ENCODE measurements at regions not wholly inside any gene's neighbourhood (a gene's known extent, or its start where the extent isn't known, plus 50 kb on each side); places are given as distances from the start of the nearest gene placed in this dataset.
"Not testable (repeated sequence)": the region's sequence is repeated elsewhere in the genome, so short reads cannot be mapped to it uniquely, and the experiment has no call there.

- not testable (repeated sequence) for TF ChIP-seq ZNF274 (IDR thresholded peaks at IDR 0.05; ENCODE audit: low read depth, low read length); SUZ12 (IDR thresholded peaks at IDR 0.05; ENCODE audit: extremely low read depth, insufficient read depth, insufficient read length)
Measured at GRCh38 chr10:38252551-38252950, 158.4 kb downstream of the ZNF37A start.
